Body of pancreas (tissue), 4 donors: ENCODE measurements at regions not wholly inside any gene's neighbourhood (a gene's known extent, or its start where the extent isn't known, plus 50 kb on each side); places are given as distances from the start of the nearest gene placed in this dataset.

ENCODE experiments used
- CTCF ChIP-seq, 7 experiments: fragments of 450-650 bp in 4 of 7; fragments of 200-600 bp in 3 of 7; sonication (generic) in 3 of 7; IDR thresholded peaks; one replicate each; pipeline ENCODE4 v1.5.1; 2016 to 2019; ENCODE audit warnings: antibody characterized with exemption in 7 of 7
- POLR2A ChIP-seq, 3 donors: fragments of 450-650 bp; IDR thresholded peaks; one replicate each; pipeline ENCODE4 v1.6.1; 2016; ENCODE audit warnings: antibody characterized with exemption in 3 of 3, mild to moderate bottlenecking in 2 of 3

- TF ChIP-seq CTCF (IDR thresholded peaks at IDR 0.05) = no peak
- TF ChIP-seq POLR2A (IDR thresholded peaks at IDR 0.05) = no peak
Observed at GRCh38 chr5:40277161-40277906, 402.4 kb upstream of the PTGER4 start.
